GM12878 (cell line): ENCODE measurements at regions not wholly inside any gene's neighbourhood (a gene's known extent, or its start where the extent isn't known, plus 50 kb on each side); places are given as distances from the start of the nearest gene placed in this dataset.

Experiments
- CEBPB ChIP-seq, 2 experiments: fragments of 150-350 bp in 1 of 2; IDR thresholded peaks; 2 replicates each; pipeline ENCODE4 v1.6.1; 2012 to 2014; ENCODE audit warnings: low read depth in 2 of 2, low read length in 2 of 2, borderline replicate concordance in 1 of 2, inconsistent platforms in 1 of 2
- GABPA ChIP-seq: IDR thresholded peaks from 2 replicates; pipeline ENCODE4 v1.6.1; 2014; ENCODE audit warnings: antibody characterized with exemption, low read depth, mild to moderate bottlenecking, inconsistent platforms
- NFYA ChIP-seq: IDR thresholded peaks from 2 replicates; pipeline ENCODE4 v1.6.1; 2011; ENCODE audit warnings: low read depth, mild to moderate bottlenecking, low read length, improper control_type of control experiment, borderline replicate concordance
- PKNOX1 ChIP-seq: fragments of 450-650 bp; IDR thresholded peaks from 2 replicates; pipeline ENCODE4 v1.6.1; 2016; ENCODE audit warnings: mild to moderate bottlenecking

- TF ChIP-seq GABPA (no peak), NFYA (no peak), PKNOX1 (no peak), CEBPB (IDR thresholded peaks at IDR 0.05; ENCODE audit: borderline replicate concordance in 1 of 2, low read depth in 2 of 2, low read length in 2 of 2) (no peak)
Observed at GRCh38 chr5:169398515-169398914, 97.6 kb upstream of the SLIT3 start.
